GM19452 (cell line): ENCODE measurements at regions not wholly inside any gene's neighbourhood (a gene's known extent, or its start where the extent isn't known, plus 50 kb on each side); places are given as distances from the start of the nearest gene placed in this dataset.
"Not testable (repeated sequence)": the region's sequence is repeated elsewhere in the genome, so short reads cannot be mapped to it uniquely, and the experiment has no call there.

Experiments
- ATAC-seq: cut with Tn5 transposase; IDR thresholded peaks from one replicate; pipeline ENCODE4 v1.9.1; 2021; ENCODE audit not compliant: unreplicated experiment

DNA sequence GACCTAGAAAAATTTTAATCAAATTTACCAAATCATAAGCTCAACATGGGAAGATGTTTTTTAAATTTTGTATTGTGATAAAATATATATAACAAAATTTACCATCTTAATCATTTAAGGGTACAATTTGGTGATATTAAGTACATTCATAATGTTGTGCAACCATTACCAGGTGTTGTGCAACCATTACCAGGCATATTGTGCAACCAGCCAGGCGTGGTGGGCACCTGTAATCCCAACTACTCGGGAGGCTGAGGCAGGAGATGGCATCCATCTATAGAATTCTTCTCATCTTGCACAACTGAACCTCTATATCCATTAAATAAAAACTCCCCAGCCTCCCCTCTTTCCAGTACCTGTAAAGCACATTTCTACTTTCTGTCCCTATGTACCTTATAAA lies 124.5 kb upstream of the SLC13A1 start:
- ATAC-seq = no peak

GRCh38 chr7:123323689-123324088 lies 123.9 kb upstream of the SLC13A1 start:
- no peak for ATAC-seq

DNA sequence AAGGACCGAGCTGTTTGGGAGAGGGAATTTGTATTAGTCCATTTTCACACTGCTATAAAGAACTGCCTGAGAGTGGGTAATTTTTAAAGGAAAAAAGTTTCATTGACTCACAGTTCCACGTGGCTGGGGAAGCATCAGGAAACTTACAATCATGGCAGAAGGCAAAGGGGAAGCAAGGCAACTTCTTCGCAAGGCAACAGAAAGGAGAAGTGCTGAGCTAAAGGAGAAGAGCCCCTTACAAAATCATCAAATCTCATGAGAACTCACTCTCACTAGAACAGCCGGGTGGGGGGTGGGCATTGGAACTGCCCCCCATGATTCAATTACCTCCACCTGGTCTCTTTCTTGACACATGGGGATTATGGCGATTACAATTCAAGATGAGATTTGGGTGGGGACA lies 121.8 kb upstream of the SLC13A1 start:
- ATAC-seq = not testable (repeated sequence)

DNA sequence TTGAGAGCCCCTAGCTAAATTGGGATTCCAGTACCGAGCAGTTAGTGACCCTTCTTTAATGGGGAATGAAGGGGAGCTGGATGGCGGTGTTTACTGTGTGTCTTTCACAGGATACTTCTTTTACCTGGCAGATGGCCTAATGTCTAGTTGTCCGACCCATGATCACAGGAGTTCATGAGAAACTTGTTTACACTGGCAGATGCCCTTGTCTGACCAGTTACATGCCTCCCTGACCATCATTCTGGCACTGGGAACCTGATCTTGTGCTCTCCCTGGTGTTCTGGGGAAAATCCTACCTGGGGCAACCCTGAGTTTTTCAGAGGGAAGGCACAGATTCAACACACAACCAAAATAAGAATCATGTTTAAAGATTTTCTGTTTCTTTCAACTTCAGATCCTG lies 120.1 kb upstream of the SLC13A1 start:
- ATAC-seq = no peak

- ATAC-seq = no peak
These were observed 115.1 kb upstream of the SLC13A1 start for GRCh38 chr7:123314886-123315285.

DNA sequence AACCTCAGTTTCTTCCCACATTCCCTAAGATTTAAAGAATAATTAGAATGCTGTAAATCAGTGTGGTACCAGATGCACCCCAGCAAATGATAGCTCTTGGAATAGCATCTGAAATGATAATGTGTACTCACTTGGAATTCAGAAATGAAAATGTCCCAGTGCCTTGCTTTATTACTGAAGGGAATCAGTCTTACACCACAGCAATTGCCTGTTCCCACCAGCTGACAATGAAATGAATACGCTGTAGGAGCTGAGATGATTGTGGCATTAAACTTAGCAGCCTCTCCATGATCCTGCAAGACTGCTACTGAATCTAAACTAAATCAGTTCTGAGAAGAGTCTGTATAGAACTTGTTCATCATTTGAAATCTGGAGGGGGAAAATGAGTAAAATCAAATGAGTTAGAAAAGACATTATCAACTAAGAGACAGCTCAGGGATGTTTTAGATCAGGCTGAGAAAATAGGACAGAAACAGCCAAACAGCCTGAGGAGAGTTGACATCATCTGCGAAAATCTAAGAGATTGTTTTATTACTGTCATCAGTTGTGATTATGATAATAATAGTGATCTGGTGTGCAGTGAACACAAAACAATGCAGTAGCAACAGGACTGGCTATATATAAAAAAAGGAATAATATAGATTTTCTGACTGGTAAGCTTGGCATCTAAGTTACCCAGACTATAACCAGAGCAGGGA lies 108.6 kb upstream of the SLC13A1 start:
- no peak for ATAC-seq

- no peak for ATAC-seq
These were observed 106.1 kb upstream of the SLC13A1 start for GRCh38 chr7:123305840-123306375.

DNA sequence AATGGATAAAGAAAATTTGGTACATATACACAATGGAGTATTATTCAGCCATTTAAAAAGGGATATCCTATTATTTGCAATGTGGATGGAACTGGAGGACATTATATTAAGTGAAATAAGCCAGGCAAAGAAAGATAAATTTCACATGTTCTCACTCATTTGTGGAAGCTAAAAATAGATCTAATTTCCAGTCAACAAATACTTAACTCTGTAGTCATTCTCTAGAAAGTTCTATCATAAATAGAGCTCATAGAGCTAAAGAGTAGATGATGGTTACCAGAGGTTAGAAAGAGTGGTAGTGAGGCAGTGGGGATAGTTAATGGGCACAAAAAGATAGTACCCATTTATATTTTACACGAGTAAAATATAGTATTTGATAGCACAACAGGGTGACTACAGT lies 104.2 kb upstream of the SLC13A1 start:
- no peak for ATAC-seq

- no peak for ATAC-seq
These were observed 97.2 kb upstream of the SLC13A1 start for GRCh38 chr7:123296965-123297364.

GRCh38 chr7:123293710-123294109 lies 93.9 kb upstream of the SLC13A1 start:
- ATAC-seq = no peak

DNA sequence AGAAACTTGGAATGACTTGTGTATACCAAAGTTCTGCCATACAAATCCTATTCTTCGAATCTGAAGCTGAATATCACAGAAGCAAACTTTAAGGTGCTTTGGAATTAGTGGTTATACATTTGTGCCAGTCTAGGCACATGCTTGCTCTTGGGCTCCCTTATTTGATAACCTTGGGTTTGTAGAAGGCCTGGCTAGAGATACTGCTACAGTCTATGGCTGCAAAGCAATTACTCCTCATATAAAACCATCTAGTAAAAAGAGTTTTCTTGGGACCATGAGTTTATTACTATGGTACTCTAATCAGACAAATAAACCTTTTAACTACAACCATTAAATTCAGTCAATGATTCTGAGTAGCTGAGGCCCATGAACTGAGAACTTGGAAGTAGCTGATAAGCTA lies 92.5 kb upstream of the SLC13A1 start:
- no peak for ATAC-seq

DNA sequence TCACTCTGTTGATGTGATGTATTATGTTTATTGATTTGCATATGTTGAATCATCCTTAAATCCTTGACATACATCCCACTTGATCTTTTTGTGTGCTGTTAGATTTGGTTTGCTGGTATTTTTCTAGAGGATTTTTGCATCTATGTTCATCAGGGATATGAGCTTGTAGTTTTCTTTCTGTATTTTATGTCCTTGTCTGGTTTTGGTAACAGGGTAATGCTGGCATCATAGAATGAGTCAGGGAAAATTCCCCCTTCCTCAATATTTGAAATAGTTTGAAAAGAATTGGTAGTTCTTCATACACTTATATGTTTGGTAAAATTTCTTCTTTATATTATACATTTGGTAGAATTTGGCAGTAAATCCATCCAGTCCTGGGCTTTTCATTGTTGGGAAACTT lies 89.4 kb upstream of the SLC13A1 start:
- no peak for ATAC-seq

DNA sequence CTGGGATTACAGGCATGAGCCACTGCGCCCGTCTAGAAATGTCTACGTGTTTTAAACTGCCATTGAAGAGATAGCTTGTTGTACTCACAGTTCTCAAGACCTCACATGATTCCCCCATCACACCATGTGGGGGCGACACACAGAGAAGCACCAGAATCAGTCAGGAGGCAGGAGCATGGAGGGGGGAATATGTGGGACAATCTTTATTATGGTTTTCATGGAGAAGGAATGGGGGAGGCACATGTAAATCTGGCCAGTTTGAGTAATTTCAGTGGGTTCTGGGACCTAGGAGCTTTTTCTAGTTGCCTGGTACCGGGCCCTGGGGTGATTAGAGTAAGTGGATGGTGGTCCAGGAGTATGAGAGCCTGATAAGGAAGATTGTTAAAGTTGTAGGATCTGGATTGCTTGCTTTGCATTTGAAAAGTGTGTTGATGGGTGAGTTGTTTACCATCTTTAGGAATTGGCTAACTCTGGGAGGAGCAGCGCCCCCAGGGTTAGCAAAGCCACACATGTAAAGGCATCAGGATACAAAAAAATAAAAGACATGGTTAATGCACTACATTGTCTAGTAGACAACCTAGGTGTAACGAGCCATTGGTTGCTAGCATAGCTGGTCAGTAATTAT lies 85.4 kb upstream of the SLC13A1 start:
- ATAC-seq = no peak

GRCh38 chr7:123283373-123283772 lies 83.6 kb upstream of the SLC13A1 start:
- no peak for ATAC-seq

GRCh38 chr7:123282181-123282580 lies 82.4 kb upstream of the SLC13A1 start:
- ATAC-seq = no peak

DNA sequence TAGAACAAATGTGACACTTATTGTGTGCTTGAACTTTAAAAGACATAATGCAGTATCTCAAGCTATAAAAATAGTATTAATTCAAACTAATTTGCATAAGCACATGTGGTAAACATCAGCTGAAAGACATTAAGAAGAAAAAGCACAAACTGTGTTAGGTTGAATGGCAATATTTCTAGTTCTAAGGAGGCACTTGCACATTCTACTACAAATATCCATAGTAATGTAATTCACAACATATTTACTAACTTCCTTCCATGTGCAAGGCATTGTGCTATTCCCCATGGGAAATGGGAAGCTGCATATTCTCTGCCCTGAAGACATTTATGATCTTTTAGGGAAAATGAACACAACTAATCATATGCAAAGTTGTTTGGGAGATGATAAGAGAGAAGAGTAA lies 80.2 kb upstream of the SLC13A1 start:
- ATAC-seq = no peak

- no peak for ATAC-seq
These were observed 75.4 kb upstream of the SLC13A1 start for GRCh38 chr7:123275036-123275753.

GRCh38 chr7:123273185-123273584 lies 73.4 kb upstream of the SLC13A1 start:
- ATAC-seq = no peak

DNA sequence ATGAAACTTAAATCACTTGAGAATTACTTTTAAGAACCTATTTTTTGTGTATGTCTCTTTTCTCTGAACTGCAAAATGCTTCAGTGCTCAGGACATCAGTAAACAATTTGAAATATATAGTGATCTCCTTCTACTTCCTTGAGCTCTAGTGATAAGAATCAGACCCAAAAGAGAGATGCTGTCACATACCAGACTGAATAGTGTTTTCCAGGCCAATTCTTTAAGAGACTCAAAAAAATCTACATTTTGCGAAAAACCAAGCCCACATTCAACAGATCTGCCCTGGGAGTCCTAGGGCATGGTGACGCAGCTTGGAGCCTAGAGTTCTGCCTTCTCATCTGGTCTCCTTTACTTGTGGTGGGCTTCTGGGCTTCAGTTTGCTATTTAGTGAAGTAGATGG lies 72.1 kb upstream of the SLC13A1 start:
- no peak for ATAC-seq

DNA sequence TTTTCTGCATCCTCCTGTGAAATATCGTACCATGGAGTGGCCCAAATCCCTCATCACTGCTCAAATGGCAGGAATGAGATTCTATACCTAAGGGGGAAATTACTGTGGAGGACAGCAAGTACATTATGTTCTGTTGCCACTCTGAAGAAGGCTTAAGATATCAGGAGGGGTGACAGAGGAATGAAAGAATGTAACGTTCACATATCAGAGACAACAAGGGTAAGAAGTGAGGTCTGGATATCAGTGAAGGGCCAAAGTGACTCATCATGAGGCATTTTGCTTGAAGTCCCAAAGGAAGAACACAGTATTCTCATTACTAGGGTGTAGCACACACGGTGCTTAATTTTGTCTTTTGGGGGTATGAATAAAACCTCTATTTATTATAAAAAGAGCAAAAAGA lies 71.5 kb upstream of the SLC13A1 start:
- ATAC-seq = no peak

DNA sequence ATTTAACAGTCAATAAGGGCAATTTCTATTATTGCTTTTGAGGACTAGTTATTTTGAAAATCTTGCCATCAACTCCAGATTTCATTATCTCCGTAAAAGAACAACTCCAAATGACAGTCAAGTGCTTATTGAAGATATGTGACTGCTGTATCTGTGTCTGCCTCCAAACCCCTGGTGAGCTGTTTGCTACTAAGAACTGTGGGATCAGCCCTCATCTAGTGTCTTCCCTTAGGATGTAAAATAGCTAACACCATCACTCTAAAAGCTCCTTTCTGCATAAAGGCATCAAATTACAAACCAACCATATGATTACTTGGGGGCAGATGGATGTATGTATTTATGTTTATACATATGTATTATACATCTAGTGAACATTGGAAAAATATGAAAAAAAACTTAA lies 70.8 kb upstream of the SLC13A1 start:
- ATAC-seq = no peak

GRCh38 chr7:123265853-123266252 lies 66.1 kb upstream of the SLC13A1 start:
- no peak for ATAC-seq
